GM19452 (cell line): ENCODE measurements at regions not wholly inside any gene's neighbourhood (a gene's known extent, or its start where the extent isn't known, plus 50 kb on each side); places are given as distances from the start of the nearest gene placed in this dataset.
"Not testable (repeated sequence)": the region's sequence is repeated elsewhere in the genome, so short reads cannot be mapped to it uniquely, and the experiment has no call there.

Source experiments
- ATAC-seq: cut with Tn5 transposase; IDR thresholded peaks from one replicate; pipeline ENCODE4 v1.9.1; 2021; ENCODE audit not compliant: unreplicated experiment

DNA sequence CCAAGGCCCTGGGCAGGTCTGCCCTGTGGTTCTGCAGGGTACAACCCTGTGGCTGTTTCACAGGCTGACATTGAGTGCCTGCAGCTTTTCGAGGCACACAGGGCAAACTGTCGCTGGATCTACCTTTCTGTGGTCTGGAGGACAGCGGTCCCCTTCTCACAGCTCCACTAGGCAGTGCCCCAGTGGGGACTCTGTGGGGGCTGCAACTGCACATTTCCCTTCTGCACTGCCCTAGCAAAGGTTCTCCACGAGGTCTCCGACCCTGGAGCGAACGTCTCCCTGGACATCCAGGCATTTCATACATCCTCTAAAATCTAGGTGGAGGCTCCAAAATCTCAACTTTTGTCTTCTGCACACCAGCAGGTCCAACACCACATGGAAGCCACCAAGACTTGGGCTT is 1645.2 kb upstream of the CDH6 start:
- ATAC-seq: no peak

DNA sequence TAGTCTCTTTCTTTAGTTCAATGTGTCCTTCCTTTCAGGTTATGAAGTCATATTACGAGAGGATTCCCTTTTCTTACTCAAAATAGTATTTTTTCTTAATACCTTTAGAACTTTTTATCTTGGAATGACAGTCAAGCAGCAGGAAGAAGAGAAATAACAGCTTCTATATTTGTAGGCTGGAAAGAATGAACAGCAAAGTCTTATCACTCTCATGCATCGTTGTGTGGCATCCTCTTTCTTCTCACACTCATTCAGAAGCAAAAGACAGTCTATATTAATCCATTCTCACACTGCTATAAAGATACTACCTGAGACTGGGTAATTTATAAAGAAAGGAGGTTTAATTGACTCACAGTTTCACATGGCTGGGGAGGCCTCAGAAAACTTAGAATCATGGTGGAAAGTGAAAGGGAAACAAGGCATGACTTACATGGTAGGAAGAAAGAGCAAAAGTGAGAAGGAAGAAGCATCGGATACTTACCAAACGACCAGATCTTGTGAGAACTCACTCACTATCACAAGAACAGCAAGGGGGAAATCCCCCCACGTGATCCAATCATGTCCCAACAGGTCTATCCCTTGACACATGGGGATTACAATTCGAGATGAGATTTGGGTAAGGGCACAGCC is 1646.1 kb upstream of the CDH6 start:
- no peak for ATAC-seq

DNA sequence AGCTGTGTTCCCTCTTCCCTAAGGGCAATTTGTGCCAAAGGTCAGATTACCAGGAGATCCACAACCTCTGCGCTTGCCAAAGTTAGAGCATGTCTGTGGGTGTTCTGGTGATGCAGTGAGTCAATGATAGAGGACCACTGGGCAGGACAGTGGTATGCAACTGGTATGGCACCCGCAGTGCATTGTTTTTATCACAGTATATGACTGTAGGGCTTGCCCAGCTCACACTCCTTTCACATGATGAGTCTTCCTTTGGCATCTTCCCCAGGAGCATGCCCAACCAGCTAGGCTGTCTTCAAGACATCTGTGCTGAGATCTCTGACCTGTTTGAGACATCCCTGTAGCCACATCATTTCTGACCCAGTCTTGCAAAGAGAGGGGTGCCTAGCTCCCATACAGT is 1650.0 kb upstream of the CDH6 start:
- ATAC-seq: no peak

DNA sequence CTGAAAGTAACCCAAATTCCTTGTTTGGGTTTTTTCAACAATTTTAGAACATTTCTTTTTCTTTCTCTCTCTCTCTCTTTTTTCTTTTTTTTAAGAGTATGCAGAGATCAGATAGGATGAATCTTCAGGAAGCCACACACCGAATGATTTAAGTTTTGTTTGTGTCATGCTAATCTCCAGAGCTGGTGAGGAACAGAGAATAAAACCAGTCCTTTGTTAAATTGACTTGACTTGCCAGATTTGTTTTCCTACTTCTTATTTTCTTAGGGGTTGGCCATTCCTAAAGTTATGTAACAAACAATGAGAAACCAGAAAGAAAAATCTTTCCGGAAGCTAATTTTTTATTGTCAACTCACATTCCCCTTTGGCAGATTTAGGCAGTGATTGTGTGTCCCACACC is 1669.3 kb upstream of the CDH6 start:
- no peak for ATAC-seq

DNA sequence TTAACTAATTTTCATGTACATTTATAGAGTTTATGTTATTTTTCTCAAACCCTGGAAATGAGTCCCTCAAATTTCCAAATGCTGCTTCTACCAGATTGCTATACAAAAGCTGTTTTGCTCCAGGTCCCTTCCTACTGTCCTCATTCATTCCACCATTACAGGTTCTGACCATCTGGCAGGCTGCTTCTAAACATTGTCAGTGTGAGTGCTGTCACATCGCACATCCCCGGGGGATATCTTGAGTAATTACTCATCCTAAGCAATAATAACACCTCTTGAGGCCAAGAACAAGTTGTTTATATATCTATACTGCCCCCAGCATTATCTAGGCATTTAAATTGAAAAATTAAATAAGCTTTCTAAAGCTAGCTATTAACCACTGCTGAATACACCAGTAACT is 1675.3 kb upstream of the CDH6 start:
- ATAC-seq: no peak

DNA sequence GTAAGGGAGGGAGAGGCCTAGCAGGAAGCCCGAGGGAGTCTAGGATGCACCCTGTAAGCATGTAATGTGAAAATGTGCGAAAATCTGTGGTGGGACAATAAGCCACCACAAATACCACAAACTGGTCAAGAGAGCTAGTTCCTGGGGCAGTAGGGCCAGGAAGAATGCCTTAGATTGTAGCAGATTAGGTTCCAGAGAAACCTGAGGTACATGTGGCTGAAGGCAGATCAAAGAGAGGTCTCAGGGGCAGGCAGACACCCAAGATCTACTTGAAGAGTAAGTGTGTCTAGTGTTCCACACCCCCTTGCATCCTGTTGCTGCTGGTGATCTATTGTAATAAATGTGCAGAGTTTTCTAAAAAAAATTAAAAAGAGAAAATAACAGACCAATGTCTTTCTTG is 1677.3 kb upstream of the CDH6 start:
- ATAC-seq: no peak

DNA sequence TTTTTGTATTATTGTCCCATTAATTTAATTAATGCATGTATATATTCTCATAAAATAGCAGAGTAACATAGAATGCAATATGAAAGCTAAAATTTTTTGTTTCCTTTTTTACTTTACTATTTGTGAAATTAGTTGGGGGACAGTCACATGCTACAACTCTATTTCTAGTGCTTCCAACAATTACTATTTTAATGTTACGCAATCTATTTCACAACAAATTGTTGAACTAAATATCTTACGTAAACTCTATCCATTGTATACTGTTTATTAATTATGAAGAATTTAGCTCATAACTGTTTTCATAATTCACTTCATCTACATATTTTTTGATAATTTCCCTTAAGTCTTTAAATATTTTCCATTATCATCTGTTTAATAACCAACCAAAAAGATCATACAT is 1685.4 kb upstream of the CDH6 start:
- ATAC-seq: no peak

DNA sequence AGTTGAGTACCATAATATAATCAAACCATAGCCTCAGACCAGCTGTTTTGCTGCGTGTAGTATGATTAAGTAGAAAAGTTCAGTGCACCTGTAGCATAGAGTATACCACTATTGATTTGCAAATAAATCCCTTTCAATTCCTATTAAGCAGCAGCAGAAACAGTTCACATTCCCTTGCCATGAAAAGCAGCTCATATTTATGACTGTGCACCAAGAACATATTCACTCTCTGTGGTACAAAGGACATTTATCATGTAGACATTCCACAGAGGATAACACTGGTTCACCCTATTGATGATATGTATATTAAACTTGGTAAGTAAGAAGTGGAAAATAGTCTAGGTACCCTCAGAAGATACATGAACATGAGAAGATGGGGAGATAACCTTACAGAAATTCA is 1689.1 kb upstream of the CDH6 start:
- ATAC-seq: no peak

DNA sequence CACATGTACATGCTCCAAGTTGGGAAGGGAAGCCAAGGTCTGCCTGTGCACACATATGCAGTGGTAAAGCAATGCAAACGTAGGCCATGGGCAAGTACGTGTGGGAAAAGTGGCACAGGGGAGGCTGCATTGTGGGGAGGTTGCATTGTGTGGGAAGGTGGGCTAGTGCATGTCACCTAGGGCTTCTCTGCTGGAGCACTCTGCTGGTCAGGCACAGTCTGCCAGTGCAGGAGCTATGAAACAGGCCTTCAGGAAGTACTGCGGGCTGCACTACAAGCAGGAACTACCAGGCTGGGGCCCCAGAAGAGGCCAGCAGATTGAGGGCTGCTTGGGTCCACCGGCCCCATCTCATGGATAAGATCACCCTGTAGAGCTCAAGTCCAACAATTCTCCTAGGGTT is 1694.6 kb upstream of the CDH6 start:
- ATAC-seq: no peak

DNA sequence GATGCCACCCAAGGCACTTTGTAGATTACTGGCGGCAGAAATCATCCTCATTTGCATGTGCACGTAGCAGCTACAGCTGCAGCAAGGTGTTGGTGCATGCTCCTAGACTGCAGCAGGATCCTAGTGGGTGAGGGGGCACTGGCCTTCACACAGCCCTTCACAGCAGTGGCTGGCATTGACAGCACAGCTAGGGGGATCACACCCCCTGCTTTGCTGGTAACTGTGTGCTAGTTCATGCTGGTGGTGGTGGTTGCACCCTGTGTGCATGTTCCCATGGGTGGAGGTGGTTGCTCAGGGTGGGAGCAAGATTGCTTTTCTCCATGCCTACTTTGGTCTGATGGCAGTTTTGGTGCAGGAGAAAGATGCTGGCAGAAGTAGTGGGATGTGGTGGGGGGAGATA is 1695.1 kb upstream of the CDH6 start:
- ATAC-seq: no peak

DNA sequence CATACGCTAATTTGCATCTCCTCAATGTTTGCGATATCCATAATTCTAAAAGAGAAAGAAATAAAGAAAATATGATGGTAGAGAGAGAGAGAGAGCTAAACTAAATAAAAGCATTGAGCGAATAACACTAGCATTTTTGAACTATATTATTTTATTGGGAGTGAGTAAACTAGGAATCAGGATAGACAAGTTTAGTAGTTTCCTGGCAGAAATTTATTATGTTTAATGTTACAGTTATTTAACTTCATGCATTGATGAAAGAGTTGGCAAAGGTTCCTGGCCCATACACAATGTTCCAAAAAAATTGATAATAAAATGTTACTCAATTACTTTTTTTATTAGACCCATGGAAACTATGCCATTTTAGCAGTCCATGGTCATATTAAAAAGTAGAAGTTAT is 1708.2 kb upstream of the CDH6 start:
- no peak for ATAC-seq

DNA sequence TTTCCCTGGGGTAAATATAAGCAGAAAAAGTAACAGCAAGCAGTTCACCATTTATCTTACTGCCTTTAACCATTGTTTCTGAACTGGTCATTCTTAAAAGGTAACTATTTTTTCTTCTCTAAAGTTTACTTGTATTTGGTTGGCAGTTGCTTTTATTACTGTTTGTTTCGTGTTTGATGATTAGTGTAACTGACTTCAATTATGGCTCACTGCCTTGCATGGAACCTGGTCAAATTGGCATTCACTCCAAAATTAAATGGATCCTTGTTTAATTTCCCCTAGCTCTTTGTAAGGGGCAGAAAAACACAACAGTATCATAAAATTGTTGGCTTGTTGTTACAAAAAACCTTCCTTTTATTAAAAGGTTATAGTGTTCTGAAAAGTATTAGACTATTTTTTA is 1723.9 kb upstream of the CDH6 start:
- no peak for ATAC-seq

DNA sequence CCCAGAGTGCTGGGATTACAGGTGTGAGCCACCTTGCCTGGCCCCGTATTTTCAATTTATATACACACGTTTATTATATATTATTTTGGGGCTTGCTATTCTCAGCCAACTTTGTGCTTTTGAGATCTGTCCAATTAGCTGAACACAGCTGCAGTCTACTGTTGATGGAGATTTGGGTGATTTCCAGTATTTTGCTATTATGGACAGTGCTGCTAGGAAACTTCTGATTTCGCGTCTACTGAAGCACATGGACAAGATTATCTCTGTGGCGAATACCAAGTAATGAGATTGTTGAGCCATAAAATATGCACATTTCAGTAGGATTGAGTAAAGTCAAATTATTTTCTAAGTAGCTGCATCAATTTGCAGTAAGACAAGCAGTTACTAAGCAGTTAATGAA is 1731.2 kb upstream of the CDH6 start:
- ATAC-seq: no peak

DNA sequence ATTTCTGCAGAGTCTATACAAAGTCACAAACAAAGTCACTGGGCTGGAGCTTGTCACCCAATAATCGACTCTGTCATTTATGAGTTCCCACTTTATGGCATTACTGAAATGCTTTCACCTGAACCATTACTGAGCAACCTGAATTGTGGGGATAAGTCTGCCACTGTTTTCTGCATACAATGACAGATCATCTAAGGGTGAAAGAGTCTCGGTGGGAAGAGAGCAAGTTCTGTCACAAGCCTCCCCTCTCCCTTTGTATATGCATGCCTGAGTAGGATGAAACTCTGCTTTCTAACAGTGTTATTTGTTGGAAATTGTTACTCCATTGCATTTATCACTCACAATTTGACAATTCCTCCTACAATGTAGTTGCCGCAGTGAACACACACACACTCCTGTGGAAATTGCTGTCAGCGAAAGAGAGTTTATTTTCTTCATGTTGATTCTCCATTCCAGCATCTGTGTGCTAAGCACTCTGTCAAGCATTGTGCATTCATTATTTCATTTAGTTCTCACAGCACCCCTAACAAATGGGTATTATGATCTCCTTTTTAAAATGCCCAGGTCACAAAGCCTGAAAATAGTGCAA is 1732.4 kb upstream of the CDH6 start:
- ATAC-seq: no peak

DNA sequence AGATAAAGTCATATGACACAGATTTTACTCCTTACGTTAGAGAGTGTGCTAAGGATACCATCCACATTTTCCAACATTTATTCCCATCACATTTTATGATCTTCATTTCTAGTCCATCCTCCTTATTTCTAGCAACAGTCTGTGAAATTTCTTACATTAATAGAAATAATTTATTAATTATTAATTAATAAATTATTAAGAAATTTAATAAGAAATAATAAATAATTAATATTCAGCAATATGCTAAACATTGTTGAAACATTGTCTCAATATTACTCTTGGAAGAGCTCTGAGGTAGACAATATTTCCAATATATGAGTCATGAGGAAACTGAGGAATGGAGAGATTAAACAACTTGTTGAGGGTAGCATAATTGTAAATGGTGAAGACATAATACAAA is 1742.5 kb upstream of the CDH6 start:
- ATAC-seq: not testable (repeated sequence)

DNA sequence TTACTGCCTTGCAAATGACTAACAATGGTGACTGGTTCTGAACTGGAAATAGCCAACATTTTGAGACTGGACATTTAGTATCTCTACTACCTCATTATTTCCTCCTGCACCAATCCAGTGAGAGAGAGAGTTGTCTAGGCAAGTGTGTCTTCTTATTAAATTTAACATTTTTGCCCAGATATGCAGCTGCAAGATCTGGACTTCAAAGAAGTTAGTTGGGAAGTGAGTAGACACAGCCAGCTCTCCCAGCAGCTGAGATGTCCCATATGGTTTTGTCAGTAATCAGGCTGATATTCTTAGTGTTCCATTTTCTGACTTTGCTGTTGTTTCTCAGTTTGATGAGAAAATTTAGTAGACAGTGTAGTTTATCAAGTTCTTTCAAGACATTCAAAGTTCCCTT is 1778.8 kb upstream of the CDH6 start:
- ATAC-seq: no peak

DNA sequence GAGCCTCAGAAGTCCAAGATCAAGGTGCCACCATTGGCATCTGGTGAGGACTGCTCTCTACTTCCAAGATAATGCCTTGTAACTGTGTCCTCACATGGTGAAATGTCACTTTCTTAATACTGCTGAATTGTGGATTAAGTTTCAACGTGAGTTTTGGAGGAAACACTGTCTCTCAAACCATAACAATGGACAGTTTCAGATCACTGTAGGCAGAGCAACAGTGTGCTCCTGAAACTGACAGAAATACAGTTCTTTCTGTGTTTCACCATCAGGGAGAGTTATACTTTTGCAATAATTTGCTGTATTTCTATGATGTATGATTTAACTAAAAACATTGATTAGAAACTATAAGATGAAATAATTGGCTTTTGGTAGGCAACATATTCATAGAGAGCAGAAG is 1780.5 kb upstream of the CDH6 start:
- no peak for ATAC-seq

DNA sequence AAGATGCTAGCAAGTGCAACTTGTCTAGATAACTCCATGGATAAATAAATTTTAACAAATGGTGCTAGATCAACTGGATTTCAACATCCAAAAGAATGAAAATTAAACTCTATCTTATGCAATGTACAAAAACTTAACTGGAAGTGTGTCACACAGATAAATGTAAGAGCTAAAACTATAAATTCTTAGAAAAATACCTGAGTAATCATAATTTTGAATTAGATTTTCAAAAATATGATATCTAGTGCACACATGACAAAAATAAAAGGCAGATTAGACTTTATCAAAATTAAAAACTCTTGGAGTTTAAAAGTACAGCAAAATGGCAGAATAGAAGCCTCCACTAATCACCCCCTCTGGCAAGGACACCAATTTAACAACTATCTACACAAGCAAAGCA is 1791.2 kb upstream of the CDH6 start:
- no peak for ATAC-seq

DNA sequence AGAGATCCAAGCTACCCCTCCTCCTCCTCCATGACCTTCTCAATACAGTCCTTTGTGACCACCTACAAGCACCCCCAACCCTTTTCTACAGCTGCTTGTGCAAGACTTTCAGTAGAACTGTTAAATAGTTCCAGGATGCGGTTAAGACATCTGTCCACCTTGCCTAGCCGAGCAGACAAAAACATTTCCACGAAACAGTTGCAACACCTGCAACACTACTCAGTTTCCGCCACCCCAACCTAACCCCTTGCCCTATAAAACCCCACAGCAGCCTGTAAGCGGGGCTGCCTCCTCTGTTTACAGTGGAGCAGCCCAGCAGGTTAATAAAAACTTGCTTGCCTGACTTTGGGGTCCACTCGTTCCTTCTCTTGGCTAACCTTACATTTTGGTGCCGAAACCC is 1803.5 kb upstream of the CDH6 start:
- ATAC-seq: no peak

DNA sequence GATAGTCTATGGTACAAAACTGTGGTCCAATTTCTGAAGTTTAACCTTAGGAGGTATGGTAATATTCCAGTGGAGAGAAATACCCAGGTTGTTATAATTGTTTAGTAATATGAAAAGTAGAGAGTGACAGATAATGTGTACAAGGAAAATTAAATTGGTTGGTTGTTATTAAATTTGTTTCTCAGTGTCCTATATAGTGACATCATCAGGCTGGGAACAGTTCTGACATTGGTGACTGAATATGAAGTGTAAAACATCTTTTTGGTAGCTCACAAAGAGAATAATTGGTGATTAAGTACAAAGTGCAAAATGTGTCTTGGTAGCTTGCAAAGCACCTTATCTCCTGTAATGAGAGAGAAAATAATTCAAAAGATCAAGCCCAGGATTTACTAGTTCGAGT is 1806.1 kb upstream of the CDH6 start:
- ATAC-seq: no peak

DNA sequence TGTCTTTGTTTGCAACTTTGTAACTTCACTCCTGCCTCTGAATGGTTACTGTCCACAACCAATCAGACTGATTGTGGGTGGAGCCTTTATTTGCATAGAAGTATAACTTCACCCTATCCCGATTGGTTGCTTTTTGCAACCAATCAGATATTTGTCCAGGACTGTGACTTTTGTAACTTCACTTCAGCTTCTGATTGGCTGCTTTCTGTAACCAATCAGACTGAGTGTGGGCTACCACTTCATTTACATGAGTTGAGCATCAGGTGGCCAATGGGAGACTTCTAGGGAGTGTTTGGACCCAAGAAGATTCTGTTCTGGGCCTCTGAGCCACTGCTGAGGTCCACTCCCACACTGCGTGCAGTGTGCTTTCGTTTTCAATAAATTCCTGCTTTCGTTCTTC is 1810.7 kb upstream of the CDH6 start:
- no peak for ATAC-seq

DNA sequence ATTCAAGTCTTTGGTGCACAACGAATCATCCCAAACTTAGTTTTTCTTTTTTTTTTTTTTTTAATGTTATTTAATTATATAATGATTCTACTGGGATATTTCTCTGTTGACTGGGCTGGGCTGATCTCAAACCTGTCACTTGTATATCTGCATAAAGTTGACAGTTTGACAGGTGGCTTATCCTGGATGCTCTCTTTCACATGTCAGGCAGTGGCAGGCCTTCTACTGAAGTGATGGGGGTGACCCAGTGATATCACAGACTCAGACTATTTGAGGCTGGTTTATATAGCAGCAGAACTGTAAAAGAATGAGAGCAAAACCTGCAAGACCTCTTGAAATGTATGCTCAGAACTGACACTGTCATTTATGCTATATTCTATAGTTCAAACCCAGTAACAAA is 1813.5 kb upstream of the CDH6 start:
- ATAC-seq: no peak

DNA sequence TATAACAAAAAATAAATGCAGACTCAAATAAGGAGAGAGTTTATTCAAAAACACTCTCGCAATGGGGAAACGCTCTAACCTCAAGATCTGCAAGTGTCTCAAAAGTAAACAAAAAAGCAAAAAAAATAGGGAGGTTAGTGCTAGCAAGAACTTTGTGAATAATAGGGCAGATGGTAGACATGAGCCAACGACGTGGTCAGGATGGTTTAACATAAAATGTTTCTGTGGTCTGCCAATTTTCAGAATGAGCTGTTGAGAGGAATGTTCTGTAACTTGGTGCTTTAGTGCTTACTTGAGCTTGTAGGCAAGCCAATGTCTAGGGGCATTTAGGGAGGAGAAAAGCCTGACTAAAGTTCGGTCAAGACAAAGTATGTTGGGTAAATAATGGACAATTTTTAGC is 1813.9 kb upstream of the CDH6 start:
- ATAC-seq: no peak
